ENCODE measurements at regions not wholly inside any gene's neighbourhood (a gene's known extent, or its start where the extent isn't known, plus 50 kb on each side); places are given as distances from the start of the nearest gene placed in this dataset.

DNA sequence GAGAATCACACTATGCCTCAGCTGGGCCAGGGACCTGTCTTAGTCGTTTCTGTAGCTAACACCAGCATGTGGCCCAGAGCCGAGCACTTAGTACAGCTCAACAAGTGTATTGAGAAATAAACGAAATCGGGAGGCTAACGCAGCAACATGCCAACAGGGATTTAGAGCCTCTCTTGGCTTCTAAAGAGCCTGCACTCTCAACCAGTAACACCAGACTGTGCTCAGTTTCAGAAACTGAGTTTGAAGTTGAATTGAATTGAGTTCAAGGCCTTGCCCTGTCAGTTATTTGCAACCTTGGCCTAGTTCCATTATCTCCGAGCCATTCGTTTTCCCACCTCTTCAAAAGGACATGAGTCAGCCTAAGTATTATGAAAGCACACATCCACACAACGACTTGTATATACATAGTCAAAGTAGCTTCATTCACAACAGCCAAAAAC, 71.3 kb upstream of the LDB2 start (continued):
- TF ChIP-seq, protein P1, sequence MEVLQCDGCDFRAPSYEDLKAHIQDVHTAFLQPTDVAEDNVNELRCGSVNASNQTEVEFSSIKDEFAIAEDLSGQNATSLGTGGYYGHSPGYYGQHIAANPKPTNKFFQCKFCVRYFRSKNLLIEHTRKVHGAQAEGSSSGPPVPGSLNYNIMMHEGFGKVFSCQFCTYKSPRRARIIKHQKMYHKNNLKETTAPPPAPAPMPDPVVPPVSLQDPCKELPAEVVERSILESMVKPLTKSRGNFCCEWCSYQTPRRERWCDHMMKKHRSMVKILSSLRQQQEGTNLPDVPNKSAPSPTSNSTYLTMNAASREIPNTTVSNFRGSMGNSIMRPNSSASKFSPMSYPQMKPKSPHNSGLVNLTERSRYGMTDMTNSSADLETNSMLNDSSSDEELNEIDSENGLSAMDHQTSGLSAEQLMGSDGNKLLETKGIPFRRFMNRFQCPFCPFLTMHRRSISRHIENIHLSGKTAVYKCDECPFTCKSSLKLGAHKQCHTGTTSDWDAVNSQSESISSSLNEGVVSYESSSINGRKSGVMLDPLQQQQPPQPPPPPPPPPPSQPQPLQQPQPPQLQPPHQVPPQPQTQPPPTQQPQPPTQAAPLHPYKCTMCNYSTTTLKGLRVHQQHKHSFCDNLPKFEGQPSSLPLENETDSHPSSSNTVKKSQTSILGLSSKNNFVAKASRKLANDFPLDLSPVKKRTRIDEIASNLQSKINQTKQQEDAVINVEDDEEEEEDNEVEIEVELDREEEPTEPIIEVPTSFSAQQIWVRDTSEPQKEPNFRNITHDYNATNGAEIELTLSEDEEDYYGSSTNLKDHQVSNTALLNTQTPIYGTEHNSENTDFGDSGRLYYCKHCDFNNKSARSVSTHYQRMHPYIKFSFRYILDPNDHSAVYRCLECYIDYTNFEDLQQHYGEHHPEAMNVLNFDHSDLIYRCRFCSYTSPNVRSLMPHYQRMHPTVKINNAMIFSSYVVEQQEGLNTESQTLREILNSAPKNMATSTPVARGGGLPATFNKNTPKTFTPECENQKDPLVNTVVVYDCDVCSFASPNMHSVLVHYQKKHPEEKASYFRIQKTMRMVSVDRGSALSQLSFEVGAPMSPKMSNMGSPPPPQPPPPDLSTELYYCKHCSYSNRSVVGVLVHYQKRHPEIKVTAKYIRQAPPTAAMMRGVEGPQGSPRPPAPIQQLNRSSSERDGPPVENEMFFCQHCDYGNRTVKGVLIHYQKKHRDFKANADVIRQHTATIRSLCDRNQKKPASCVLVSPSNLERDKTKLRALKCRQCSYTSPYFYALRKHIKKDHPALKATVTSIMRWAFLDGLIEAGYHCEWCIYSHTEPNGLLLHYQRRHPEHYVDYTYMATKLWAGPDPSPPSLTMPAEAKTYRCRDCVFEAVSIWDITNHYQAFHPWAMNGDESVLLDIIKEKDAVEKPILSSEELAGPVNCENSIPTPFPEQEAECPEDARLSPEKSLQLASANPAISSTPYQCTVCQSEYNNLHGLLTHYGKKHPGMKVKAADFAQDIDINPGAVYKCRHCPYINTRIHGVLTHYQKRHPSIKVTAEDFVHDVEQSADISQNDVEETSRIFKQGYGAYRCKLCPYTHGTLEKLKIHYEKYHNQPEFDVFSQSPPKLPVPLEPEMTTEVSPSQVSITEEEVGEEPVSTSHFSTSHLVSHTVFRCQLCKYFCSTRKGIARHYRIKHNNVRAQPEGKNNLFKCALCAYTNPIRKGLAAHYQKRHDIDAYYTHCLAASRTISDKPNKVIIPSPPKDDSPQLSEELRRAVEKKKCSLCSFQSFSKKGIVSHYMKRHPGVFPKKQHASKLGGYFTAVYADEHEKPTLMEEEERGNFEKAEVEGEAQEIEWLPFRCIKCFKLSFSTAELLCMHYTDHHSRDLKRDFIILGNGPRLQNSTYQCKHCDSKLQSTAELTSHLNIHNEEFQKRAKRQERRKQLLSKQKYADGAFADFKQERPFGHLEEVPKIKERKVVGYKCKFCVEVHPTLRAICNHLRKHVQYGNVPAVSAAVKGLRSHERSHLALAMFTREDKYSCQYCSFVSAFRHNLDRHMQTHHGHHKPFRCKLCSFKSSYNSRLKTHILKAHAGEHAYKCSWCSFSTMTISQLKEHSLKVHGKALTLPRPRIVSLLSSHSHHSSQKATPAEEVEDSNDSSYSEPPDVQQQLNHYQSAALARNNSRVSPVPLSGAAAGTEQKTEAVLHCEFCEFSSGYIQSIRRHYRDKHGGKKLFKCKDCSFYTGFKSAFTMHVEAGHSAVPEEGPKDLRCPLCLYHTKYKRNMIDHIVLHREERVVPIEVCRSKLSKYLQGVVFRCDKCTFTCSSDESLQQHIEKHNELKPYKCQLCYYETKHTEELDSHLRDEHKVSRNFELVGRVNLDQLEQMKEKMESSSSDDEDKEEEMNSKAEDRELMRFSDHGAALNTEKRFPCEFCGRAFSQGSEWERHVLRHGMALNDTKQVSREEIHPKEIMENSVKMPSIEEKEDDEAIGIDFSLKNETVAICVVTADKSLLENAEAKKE (CRISPR knock-in tag; IDR thresholded peaks at IDR 0.05): no peak
- no peak for TF ChIP-seq EZH2 (IDR thresholded peaks at IDR 0.05; ENCODE audit: low read depth, unreplicated experiment)
- no peak for TF ChIP-seq ZNF331 (CRISPR knock-in tag; IDR thresholded peaks at IDR 0.05; ENCODE audit: low read depth)
- no peak for TF ChIP-seq EZH2phosphoT487 (IDR thresholded peaks at IDR 0.05; ENCODE audit: unreplicated experiment)
- TF ChIP-seq POLR2AphosphoS5 (IDR thresholded peaks at IDR 0.05; ENCODE audit: low read depth): no peak
- TF ChIP-seq, protein P2, sequence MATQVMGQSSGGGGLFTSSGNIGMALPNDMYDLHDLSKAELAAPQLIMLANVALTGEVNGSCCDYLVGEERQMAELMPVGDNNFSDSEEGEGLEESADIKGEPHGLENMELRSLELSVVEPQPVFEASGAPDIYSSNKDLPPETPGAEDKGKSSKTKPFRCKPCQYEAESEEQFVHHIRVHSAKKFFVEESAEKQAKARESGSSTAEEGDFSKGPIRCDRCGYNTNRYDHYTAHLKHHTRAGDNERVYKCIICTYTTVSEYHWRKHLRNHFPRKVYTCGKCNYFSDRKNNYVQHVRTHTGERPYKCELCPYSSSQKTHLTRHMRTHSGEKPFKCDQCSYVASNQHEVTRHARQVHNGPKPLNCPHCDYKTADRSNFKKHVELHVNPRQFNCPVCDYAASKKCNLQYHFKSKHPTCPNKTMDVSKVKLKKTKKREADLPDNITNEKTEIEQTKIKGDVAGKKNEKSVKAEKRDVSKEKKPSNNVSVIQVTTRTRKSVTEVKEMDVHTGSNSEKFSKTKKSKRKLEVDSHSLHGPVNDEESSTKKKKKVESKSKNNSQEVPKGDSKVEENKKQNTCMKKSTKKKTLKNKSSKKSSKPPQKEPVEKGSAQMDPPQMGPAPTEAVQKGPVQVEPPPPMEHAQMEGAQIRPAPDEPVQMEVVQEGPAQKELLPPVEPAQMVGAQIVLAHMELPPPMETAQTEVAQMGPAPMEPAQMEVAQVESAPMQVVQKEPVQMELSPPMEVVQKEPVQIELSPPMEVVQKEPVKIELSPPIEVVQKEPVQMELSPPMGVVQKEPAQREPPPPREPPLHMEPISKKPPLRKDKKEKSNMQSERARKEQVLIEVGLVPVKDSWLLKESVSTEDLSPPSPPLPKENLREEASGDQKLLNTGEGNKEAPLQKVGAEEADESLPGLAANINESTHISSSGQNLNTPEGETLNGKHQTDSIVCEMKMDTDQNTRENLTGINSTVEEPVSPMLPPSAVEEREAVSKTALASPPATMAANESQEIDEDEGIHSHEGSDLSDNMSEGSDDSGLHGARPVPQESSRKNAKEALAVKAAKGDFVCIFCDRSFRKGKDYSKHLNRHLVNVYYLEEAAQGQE (IDR thresholded peaks at IDR 0.05; ENCODE audit: unreplicated experiment): no peak

DNA sequence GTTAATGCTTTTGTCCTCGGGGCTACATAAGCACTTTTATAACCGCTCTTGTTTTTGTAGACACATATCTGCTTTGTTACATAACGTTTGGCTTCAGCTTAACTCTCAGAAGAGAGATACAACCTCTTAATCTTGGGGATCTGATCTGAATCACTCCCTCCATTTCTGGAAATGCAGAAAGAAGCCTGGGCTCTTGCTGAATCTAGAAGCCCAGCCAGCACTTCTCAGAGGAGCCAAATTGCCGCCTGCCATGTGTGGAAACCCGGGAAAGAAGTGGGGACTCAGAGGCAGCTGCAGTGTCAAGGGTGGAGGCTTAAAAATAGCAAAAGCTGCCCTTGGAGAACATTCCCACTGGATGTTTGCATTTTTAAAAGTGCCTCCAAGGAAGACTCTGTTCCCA, 69.3 kb upstream of the LDB2 start:
- H3K36me3 ChIP-seq (ENCODE audit: insufficient read depth): no peaks in the 10 kb centered on the region
- no peaks in the 10 kb centered on the region for H3K79me2 ChIP-seq (replicated peaks; ENCODE audit: insufficient read depth)
- Mint-ChIP-seq H3K4me3 (no peak overlapping the region), H3K36me3 (ENCODE audit: low read depth) (no peaks in the 10 kb centered on the region), H3K27ac (no peak overlapping the region), H3K4me1 (peaks cover 2% of the 10 kb centered on the region; the same call in 2 of the 3 replicates), H3K9me3 (no peaks in the 10 kb centered on the region), H3K27me3 (ENCODE audit: insufficient read depth, low read depth, poor library complexity) (peaks cover 3% of the 10 kb centered on the region)
- no peaks in the 10 kb centered on the region for H4K20me1 ChIP-seq (replicated peaks; ENCODE audit: insufficient read depth)
- H3K4me2 ChIP-seq: no peak overlapping the region
- no peaks in the 10 kb centered on the region for H3F3A ChIP-seq (replicated peaks; ENCODE audit: low read depth)
- no peak overlapping the region for H3K27ac ChIP-seq (ENCODE audit: low read depth)
- peaks cover 20% of the 10 kb centered on the region for H3K9me2 ChIP-seq (ENCODE audit: insufficient read depth)
- ATAC-seq (no peak), DNase-seq (ENCODE audit: low spot score) (no peak)
- peak overlapping the region; percentile 5 for H2AFZ ChIP-seq
- H3K27me3 ChIP-seq (ENCODE audit: insufficient read depth): no peaks in the 10 kb centered on the region
- no peaks in the 10 kb centered on the region for H3K4me1 ChIP-seq (ENCODE audit: insufficient read depth)
- no peak overlapping the region for H3K4me3 ChIP-seq
- TF ChIP-seq, protein P3, sequence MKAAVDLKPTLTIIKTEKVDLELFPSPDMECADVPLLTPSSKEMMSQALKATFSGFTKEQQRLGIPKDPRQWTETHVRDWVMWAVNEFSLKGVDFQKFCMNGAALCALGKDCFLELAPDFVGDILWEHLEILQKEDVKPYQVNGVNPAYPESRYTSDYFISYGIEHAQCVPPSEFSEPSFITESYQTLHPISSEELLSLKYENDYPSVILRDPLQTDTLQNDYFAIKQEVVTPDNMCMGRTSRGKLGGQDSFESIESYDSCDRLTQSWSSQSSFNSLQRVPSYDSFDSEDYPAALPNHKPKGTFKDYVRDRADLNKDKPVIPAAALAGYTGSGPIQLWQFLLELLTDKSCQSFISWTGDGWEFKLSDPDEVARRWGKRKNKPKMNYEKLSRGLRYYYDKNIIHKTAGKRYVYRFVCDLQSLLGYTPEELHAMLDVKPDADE (IDR thresholded peaks at IDR 0.05): no peak
- no peak for TF ChIP-seq EZH2phosphoT487 (IDR thresholded peaks at IDR 0.05; ENCODE audit: unreplicated experiment)
- no peak for TF ChIP-seq CREB1 (CRISPR knock-in tag; IDR thresholded peaks at IDR 0.05; ENCODE audit: low read depth)
- no peak for TF ChIP-seq ZNF331 (CRISPR knock-in tag; IDR thresholded peaks at IDR 0.05; ENCODE audit: low read depth)
- TF ChIP-seq ZNF114 (CRISPR knock-in tag; IDR thresholded peaks at IDR 0.05): no peak

Measured in GM23338 (cell line).